A549 (cell line): ENCODE measurements at regions not wholly inside any gene's neighbourhood (a gene's known extent, or its start where the extent isn't known, plus 50 kb on each side); places are given as distances from the start of the nearest gene placed in this dataset.

Experiments used
- ATAC-seq, 2 experiments: fragments of 200-7000 bp in 1 of 2; fragments of >200 bp in 1 of 2; cut with Nextera tagmentation in 1 of 2; cut with Tn5 transposase in 1 of 2; 3 replicates each; pipeline versions ENCODE4 v1.8.0 to v1.9.1; 2018 to 2020; ENCODE audit warnings: mild to moderate bottlenecking in 1 of 2, moderate library complexity in 1 of 2
- CTCF ChIA-PET: fragments of 300-600 bp; sonication (Branson Sonifier 250); formaldehyde crosslinking; extraction: SDS; loops from one replicate; lab custom pipeline; 2021; ENCODE audit warnings: antibody characterized with exemption, inconsistent platforms; lab: Yijun Ruan, JAX
- POLR2A ChIA-PET: fragments of 350-600 bp; formaldehyde crosslinking; extraction: SDS; loops from one replicate; lab custom pipeline; 2021; ENCODE audit warnings: antibody characterized with exemption, inconsistent platforms; lab: Yijun Ruan, JAX
- DNase-seq, 2 experiments: peaks; one replicate each; pipeline versions ENCODE4 v3.0.0 to v3.0.0-alpha.2; 2011 to 2016; ENCODE audit warnings: low read depth in 1 of 2, low spot score in 1 of 2
- FAIRE-seq: peaks from 2 replicates; lab custom pipeline; 2011; peaks lifted over from hg19 to GRCh38; lab: Jason Lieb, UNC
- H3K27ac ChIP-seq, 2 experiments: fragments of >200 bp; sonication (Bioruptor Twin); formaldehyde crosslinking; 3 replicates each; pipeline ENCODE4 v1.5.1; 2016 to 2017
- H3K4me1 ChIP-seq: fragments of >200 bp; sonication (Bioruptor Twin); formaldehyde crosslinking; 3 replicates; pipeline ENCODE4 v1.6.1; 2016
- H3K4me2 ChIP-seq: fragments of >200 bp; sonication (Bioruptor Twin); formaldehyde crosslinking; 3 replicates; pipeline ENCODE4 v1.6.1; 2016
- H3K4me3 ChIP-seq: fragments of >200 bp; sonication (Bioruptor Twin); formaldehyde crosslinking; 3 replicates; pipeline ENCODE4 v1.5.1; 2016
- H3K9me3 ChIP-seq: fragments of >200 bp; sonication (Bioruptor Twin); formaldehyde crosslinking; 3 replicates; pipeline ENCODE4 v1.6.1; 2016
- BCL3 ChIP-seq: fragments of >200 bp; sonication (Bioruptor Twin); formaldehyde crosslinking; IDR thresholded peaks from 3 replicates; pipeline ENCODE4 v1.6.1; 2016
- CEBPB ChIP-seq, 2 experiments: fragments of >200 bp in 1 of 2; sonication (Bioruptor Twin) in 1 of 2; formaldehyde crosslinking in 1 of 2; IDR thresholded peaks; 2 replicates each; pipeline ENCODE4 v1.6.1; 2012 to 2016
- CHD2 ChIP-seq: fragments of 150-350 bp; IDR thresholded peaks from 2 replicates; pipeline ENCODE4 v1.6.1; 2014; ENCODE audit warnings: low read length; ENCODE audit not compliant: partially characterized antibody
- EHMT2 ChIP-seq: fragments of 200-600 bp; sonication (generic); IDR thresholded peaks from 2 replicates; pipeline ENCODE4 v1.6.1; 2016; ENCODE audit warnings: antibody characterized with exemption, low read depth, mild to moderate bottlenecking, moderate library complexity
- EP300 ChIP-seq, 2 experiments: fragments of >200 bp; sonication (Bioruptor Twin); formaldehyde crosslinking; IDR thresholded peaks; 2 replicates in 1 of 2; 3 replicates in 1 of 2; pipeline ENCODE4 v1.6.1; 2016 to 2017
- FOXS1 ChIP-seq: fragments of 250-450 bp; sonication (Bioruptor Pico); IDR thresholded peaks from 2 replicates; pipeline ENCODE4 v1.5.0; 2020; ENCODE audit warnings: mild to moderate bottlenecking, moderate library complexity
- GATA3 ChIP-seq: IDR thresholded peaks from 2 replicates; pipeline ENCODE4 v1.6.1; 2012; ENCODE audit warnings: borderline replicate concordance
- HDAC2 ChIP-seq: fragments of 200-600 bp; sonication (generic); IDR thresholded peaks from 2 replicates; pipeline ENCODE4 v1.6.1; 2016
- JUN ChIP-seq, 2 experiments: fragments of >200 bp; sonication (Bioruptor Twin); formaldehyde crosslinking; IDR thresholded peaks; 2 replicates in 1 of 2; 3 replicates in 1 of 2; pipeline ENCODE4 v1.6.1; 2016 to 2017
- KDM1A ChIP-seq: fragments of 200-600 bp; sonication (generic); IDR thresholded peaks from 2 replicates; pipeline ENCODE4 v1.6.1; 2016; ENCODE audit warnings: low read depth, mild to moderate bottlenecking
- KDM5A ChIP-seq: fragments of 200-600 bp; sonication (generic); IDR thresholded peaks from 2 replicates; pipeline ENCODE4 v1.6.1; 2016; ENCODE audit warnings: antibody characterized with exemption, mild to moderate bottlenecking
- MAFK ChIP-seq: fragments of 450-650 bp; IDR thresholded peaks from 2 replicates; pipeline ENCODE4 v1.6.1; 2014; ENCODE audit not compliant: partially characterized antibody
- MAX ChIP-seq: IDR thresholded peaks from 2 replicates; pipeline ENCODE4 v1.6.1; 2012
- MYC ChIP-seq: IDR thresholded peaks from 2 replicates; pipeline ENCODE4 v1.6.1; 2012; ENCODE audit warnings: mild to moderate bottlenecking, inconsistent platforms, low read length, improper control_type of control experiment, borderline replicate concordance
- RAD21 ChIP-seq, 2 experiments: fragments of >200 bp in 1 of 2; sonication (Bioruptor Twin) in 1 of 2; formaldehyde crosslinking in 1 of 2; IDR thresholded peaks in 1 of 2; conservative IDR thresholded peaks in 1 of 2; 2 replicates in 1 of 2; 3 replicates in 1 of 2; pipeline ENCODE4 v1.6.1; 2012 to 2018; ENCODE audit warnings: inconsistent platforms in 1 of 2
- RCOR1 ChIP-seq: fragments of 150-350 bp; IDR thresholded peaks from 2 replicates; pipeline ENCODE4 v1.6.1; 2014; ENCODE audit warnings: antibody characterized with exemption, low read length, low read depth
- SMC3 ChIP-seq: fragments of >200 bp; sonication (Bioruptor Twin); formaldehyde crosslinking; IDR thresholded peaks from 3 replicates; pipeline ENCODE4 v1.6.1; 2018; ENCODE audit warnings: inconsistent platforms
- SREBF2 ChIP-seq: fragments of 450-650 bp; IDR thresholded peaks from 2 replicates; pipeline ENCODE4 v1.6.1; 2014; ENCODE audit warnings: mild to moderate bottlenecking, moderate library complexity
- TP53 ChIP-seq: fragments of 250-450 bp; sonication (Bioruptor Pico); IDR thresholded peaks from 2 replicates; pipeline ENCODE4 v1.5.0; 2021; ENCODE audit warnings: mild to moderate bottlenecking, moderate library complexity
- ZFP36 ChIP-seq: fragments of 450-650 bp; IDR thresholded peaks from 2 replicates; pipeline ENCODE4 v1.6.1; 2014; ENCODE audit warnings: borderline replicate concordance; ENCODE audit not compliant: partially characterized antibody
- WGBS: methylation state at CpG from one replicate; pipeline ENCODE4 v1.1.6; 2017; ENCODE audit errors: missing lambda C conversion rate; 5-methylcytosine and 5-hydroxymethylcytosine counted together
- TF ChIP-seq, protein P1 (sequence below): fragments of >200 bp; sonication (Bioruptor Twin); formaldehyde crosslinking; IDR thresholded peaks from 3 replicates; pipeline ENCODE4 v1.5.1; 2016

- CTCF ChIA-PET: no interaction called here
Measured at GRCh38 chr4:59217910-59218631, 1982.1 kb upstream of the ADGRL3 start.

GRCh38 chr4:59222221-59222620 lies 1977.9 kb upstream of the ADGRL3 start:
- H3K4me1 ChIP-seq: no peaks in the 10 kb centered on the region
- ATAC-seq: no peak
- no peak overlapping the region for H3K4me2 ChIP-seq
- WGBS: 60% methylated on average over 4 of the region's 4 CpGs
- no peak for DNase-seq
- no peak overlapping the region for H3K4me3 ChIP-seq
- CTCF ChIA-PET: no interaction called here
- TF ChIP-seq HDAC2: no peak
- TF ChIP-seq, protein P1, sequence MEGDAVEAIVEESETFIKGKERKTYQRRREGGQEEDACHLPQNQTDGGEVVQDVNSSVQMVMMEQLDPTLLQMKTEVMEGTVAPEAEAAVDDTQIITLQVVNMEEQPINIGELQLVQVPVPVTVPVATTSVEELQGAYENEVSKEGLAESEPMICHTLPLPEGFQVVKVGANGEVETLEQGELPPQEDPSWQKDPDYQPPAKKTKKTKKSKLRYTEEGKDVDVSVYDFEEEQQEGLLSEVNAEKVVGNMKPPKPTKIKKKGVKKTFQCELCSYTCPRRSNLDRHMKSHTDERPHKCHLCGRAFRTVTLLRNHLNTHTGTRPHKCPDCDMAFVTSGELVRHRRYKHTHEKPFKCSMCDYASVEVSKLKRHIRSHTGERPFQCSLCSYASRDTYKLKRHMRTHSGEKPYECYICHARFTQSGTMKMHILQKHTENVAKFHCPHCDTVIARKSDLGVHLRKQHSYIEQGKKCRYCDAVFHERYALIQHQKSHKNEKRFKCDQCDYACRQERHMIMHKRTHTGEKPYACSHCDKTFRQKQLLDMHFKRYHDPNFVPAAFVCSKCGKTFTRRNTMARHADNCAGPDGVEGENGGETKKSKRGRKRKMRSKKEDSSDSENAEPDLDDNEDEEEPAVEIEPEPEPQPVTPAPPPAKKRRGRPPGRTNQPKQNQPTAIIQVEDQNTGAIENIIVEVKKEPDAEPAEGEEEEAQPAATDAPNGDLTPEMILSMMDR: no peak
- TF ChIP-seq SREBF2: no peak
- no peak for TF ChIP-seq TP53 (CRISPR knock-in tag)
- no peak for TF ChIP-seq BCL3
- TF ChIP-seq EP300 (IDR thresholded peaks at IDR 0.05): no peak
- TF ChIP-seq RCOR1: no peak
- TF ChIP-seq EHMT2: no peak
- no peak for TF ChIP-seq ZFP36
- no peak for TF ChIP-seq FOXS1 (CRISPR knock-in tag)
- no peak for TF ChIP-seq JUN (IDR thresholded peaks at IDR 0.05)
- TF ChIP-seq KDM1A: no peak
- TF ChIP-seq, all 56 proteins: peak for 0
- Histone ChIP-seq H3K9me3 (no peaks in the 10 kb centered on the region), H3K27ac (no peak overlapping the region)
- FAIRE-seq: no peak
- POLR2A ChIA-PET: no interaction called here

More at GRCh38 chr4:59217910-59218631, 1982.1 kb upstream of the ADGRL3 start:
- H3K4me1 ChIP-seq: no peaks in the 10 kb centered on the region
- H3K4me2 ChIP-seq: no peak overlapping the region
- TF ChIP-seq TP53 (CRISPR knock-in tag) (no peak), SMC3 (no peak), MAFK (no peak), MAX (no peak), JUN (IDR thresholded peaks at IDR 0.05) (no peak), RAD21 (conservative IDR thresholded peaks at IDR 0.05 in 1 of 2, IDR thresholded peaks at IDR 0.05 in 1 of 2) (no peak), KDM5A (no peak), GATA3 (no peak), CHD2 (no peak), CEBPB (IDR thresholded peaks at IDR 0.05) (no peak), HDAC2 (no peak), MYC (no peak), KDM1A (no peak)
- TF ChIP-seq, protein P1: no peak
- ATAC-seq (no peak), FAIRE-seq (no peak), DNase-seq (no peak)
- WGBS: 31% methylated on average over 5 of the region's 5 CpGs
- no peak overlapping the region for H3K4me3 ChIP-seq
- H3K27ac ChIP-seq: no peak overlapping the region
- H3K9me3 ChIP-seq: no peaks in the 10 kb centered on the region
- POLR2A ChIA-PET: no interaction called here
